GM18498 (cell line): ENCODE measurements at regions not wholly inside any gene's neighbourhood (a gene's known extent, or its start where the extent isn't known, plus 50 kb on each side); places are given as distances from the start of the nearest gene placed in this dataset.
A peak's percentile ranks its signal among the peaks of the same experiment; 100 is the strongest.
"Not testable (repeated sequence)": the region's sequence is repeated elsewhere in the genome, so short reads cannot be mapped to it uniquely, and the experiment has no call there.

Experiments used
- ATAC-seq: cut with Tn5 transposase; IDR thresholded peaks from one replicate; pipeline ENCODE4 v1.9.1; 2021; ENCODE audit warnings: mild to moderate bottlenecking, moderate library complexity; ENCODE audit not compliant: unreplicated experiment

GRCh38 chr2:129911363-129912065 lies 68.0 kb upstream of the RAB6C start:
- no peak for ATAC-seq

DNA sequence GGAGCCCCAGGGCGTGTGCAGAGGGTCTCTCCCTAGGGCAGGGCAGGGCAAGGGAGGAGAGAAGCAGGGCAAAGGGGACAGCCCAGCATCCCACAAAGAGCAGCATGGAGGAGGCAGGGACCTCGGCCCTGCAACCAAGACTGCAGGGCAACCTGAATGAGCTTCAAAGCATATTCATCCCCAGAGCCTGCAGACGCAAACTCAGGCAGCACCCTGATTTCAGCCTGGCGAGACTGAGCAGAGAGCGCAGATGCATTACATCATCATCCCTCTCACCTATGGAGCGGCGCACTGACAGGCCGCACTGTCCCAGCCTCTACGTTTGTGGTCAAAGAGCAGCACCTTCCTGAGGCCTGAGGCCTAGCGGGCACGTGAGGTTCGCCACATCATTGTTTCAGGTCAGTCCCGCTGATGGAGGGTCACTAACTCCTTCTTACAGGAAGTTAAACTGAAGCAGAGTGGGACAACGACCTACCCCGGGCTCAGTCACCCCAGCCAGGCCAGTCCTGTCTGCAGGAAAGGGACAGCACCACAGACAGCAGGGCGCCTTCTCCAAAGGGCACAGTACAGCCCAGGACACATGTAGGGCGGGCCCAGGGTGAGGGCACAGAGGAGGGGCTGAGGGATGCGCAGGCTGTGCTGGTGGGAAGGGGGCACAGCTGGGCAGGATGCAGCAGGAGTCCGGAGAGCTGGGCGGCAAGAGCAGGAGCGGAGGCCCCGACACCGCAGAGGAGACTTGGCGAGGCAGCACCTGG lies 67.2 kb upstream of the RAB6C start:
- ATAC-seq = no peak

DNA sequence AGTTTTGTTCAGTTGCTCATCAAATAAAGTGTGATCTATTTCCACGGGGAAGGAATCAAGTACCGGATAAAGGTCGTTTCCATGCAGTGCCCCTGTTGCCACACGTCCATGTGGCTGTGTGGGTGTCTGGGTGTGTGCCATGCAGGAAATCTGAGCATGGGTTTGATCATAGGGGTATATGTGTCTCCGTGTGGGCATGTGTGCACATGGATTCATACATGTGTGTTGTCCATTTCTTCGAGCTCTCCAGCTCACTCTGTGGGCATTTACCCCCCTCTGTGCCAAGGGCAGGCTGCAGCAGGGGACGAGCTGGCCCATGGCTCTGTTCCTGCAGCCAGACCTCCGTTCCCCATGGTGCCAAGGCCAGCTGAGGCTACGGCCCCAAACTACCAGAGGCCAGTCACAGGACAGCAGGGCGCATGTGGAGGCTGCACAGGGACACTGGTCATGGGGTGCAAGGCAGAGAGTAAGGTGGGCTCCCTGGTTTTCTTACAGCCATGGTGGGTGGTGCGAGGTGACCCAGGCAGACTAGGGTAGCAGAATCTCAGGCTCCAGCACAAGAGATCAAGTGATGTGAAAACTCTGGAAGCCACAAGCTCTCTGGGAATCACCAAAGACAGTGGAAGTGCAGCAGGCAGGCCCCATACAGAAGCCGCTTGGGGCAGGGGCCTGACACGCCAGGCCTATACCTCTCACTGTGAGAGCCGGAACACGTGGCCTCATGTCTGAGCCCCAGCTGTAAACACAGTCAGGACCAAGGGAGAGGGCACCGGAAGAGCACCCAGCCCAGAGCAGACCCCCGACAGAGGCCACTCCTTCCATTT lies 66.4 kb upstream of the RAB6C start:
- no peak for ATAC-seq

DNA sequence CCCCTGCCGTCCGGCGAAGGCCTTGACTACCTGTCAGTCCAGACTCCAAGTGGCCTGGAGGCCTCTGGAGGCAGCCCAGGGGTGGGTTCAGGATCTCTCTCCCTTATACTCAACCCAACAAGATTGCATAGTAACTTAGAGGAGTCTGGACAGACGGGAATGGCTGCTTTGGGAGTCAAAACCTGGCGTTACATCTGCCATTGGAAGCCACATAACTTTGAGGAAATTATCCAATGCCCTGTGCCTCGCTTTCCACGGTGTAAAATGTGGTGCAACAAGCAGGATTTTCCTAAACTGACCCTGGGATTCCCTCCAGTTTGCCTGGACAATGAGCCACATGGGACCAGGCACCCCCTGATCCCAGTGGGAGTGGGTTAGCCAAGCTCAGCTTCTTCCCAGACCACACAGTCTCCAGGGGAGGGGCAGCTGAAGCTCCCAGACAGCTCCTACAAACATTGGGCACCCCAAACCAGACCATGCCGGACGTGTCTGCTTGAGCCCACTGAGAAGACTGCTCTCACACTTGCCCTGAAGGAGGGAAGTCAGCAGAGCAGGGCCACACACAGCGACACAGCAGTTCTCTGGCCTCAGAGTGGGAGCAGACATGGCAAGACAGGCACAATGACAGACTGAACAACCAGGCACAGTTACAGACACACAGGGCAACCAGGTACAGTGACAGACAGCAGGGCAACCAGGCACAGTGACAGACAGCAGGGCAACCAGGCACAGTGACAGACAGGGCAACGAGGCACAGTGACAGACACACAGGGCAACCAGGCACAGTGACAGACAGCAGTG lies 65.6 kb upstream of the RAB6C start:
- ATAC-seq = no peak

- ATAC-seq = no peak
These were observed 64.7 kb upstream of the RAB6C start for GRCh38 chr2:129914538-129915302.

DNA sequence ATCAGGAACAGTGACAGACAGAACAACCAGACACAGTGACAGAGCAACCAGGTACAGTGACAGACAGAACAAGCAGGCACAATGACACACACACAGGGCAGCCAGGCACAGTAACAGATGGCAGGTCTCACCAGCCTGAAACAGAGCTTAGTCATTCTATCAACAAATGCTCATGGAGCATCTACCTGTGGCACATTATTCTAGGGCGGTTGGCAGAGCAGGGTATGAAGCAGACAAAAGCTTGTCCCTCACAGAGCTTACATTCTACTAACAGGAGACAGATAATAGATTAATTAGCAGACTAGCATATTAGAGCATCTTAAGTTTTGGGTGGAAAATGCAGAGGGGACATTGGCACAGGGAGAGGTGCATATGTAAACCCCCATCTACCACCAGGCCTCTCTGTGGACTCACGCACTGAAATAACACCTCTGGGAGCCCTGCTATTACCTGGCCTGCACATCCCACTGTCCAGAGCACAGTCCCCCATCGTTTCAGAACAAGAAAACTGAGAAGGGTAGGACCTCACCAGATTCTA lies 64.1 kb upstream of the RAB6C start:
- ATAC-seq = no peak

GRCh38 chr2:129918604-129919003 lies 60.9 kb upstream of the RAB6C start:
- no peak for ATAC-seq

- no peak for ATAC-seq
These were observed 56.7 kb upstream of the RAB6C start for GRCh38 chr2:129922571-129923264.

GRCh38 chr2:129923265-129924091 lies 56.0 kb upstream of the RAB6C start:
- peak; percentile 56 for ATAC-seq

DNA sequence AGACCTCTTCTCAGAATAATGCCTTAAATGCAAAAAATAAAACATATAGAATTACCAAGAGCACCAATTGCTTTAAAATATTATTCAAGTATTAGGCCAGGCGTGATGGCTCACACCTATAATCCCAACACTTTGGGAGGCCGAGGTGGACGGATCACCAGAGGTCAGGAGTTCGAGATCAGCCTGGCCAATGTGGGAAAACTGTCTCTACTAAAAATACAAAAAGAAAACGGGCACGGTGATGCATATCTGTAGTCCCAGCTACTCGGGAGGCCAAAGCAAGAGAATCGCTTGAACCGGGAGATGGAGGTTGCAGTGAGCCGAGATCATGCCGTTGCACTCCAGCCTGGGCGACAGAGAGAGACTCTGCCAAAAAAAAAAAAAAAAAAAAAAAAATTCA lies 55.4 kb upstream of the RAB6C start:
- not testable (repeated sequence) for ATAC-seq

DNA sequence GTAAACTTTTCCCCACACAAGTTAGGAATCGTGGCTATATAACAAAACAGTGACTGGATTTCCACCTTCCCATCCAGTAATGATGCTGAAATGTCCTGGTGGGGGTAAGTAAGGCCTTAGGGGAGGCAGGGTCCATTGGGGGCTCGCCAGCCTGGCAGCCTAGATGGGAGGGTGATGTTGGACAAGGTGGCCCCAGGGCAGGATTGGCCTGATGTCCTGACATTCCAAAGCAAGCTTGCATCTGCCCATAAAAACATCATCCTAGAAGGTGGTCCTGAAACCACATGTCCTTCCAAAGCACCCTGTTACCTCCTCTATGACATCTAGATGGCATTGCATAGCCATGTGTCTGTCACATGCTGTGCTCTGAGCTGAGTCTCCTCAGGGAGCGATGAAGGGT lies 54.1 kb upstream of the RAB6C start:
- no peak for ATAC-seq

DNA sequence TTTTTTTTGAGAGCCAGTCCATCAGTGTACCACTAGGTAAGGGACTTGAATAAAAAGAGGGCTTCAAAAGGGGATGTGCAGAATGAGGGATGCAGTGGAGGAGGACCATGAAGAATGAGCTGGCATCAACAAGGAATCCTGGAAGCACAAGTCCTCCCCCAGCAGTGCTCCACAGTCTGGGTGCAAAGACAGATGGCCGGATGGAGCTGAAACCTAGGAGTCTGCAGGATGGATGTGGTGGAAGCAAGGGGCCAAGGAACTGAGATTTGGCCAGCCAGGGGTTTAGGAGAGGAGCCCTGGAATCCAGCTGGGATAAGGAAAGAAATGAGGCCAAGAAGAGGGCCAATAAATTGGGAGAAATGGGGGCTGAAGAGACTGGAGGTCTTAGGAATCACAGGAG lies 51.8 kb upstream of the RAB6C start:
- no peak for ATAC-seq

GRCh38 chr2:129929321-129930290 lies 49.9 kb upstream of the RAB6C start:
- no peak for ATAC-seq
